HG03520 (cell line): ENCODE measurements at regions not wholly inside any gene's neighbourhood (a gene's known extent, or its start where the extent isn't known, plus 50 kb on each side); places are given as distances from the start of the nearest gene placed in this dataset.
"Not testable (repeated sequence)": the region's sequence is repeated elsewhere in the genome, so short reads cannot be mapped to it uniquely, and the experiment has no call there.

Experiments
- ATAC-seq: cut with Tn5 transposase; IDR thresholded peaks from one replicate; pipeline ENCODE4 v1.9.1; 2021; ENCODE audit warnings: mild to moderate bottlenecking, moderate library complexity; ENCODE audit not compliant: unreplicated experiment

DNA sequence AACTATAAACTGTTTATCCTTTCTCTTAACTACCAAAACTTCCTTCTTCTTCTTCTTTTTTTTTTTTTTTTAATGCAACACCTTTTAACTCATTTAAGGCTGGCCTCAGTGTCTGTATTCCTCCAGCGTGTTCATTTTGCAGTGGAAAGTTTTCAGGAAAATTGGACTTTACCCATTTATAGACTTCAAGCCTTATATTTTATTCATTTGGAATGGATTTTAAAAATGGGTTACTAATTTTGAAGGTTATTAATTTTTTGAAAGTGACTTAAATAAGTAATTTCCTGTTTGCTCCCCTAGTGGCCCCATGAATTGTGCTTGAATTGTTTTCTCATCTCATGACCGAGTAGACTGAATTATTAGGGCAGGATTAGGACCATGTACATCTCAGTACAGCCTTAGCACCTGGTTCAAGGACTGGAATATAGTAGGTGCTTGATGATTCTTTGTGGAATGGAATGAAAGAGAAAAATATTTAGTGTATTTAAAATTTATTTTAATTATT, 282.7 kb downstream of the ANKRD50 start:
- no peak for ATAC-seq

DNA sequence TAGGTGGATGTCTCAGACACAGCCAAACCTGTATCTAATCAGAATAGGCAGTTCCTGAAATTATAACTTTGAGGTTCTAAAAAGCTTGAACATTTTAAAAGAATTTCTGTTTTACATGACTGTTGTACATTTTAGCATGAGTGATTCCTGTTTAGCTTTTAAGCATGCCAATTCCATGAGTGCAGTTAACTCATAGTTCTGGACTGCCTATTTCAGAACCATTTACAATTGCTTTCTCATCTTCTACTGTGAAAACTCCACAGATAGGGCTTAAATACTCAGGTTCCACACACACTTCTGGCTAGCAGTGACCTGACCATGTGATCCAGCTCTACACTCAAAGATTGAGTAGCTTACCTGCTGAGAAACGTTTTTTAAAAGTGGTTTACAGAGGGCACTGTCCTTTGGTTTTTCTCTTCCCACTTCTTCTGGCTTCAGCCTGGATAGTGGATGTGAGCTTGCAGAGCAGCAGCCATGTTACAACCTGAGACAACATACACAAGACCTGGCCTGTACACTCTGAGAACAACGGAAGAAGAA, 280.8 kb downstream of the ANKRD50 start:
- no peak for ATAC-seq

DNA sequence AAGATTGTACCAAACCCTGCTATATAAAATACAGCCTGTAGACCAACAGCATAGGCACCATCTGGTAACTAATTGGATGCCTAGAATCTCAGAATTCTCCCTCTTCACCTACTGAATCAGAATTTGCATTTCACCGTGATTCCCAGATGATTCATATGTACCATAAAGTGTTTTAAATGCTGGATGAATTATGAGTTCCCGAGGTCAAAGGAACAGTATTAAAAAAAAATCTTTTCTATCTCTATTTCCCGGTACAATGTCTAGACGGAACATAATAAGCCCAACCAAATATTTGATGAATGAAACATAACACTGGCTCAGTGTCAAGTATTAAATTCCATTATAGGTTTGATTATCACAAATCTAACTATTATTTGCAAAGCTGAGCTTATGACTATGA, 280.0 kb downstream of the ANKRD50 start:
- no peak for ATAC-seq

DNA sequence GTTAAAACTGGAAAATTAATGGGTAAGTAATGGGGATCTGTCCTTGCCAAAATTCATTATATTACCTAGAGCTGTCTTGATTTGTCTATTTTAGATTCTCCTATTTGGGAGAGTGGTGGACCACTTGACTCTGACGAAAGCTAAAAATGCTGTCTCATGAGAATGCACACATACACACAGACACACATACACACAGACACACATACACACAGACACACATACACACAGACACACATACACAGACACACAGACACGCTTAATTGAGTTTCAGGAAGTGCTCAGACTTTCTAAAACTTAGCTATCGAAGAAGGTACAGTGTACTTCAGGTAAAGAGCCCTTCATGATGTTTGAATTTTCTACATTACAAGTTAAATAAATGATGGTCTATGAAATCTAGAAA, 279.5 kb downstream of the ANKRD50 start:
- ATAC-seq, result no peak

DNA sequence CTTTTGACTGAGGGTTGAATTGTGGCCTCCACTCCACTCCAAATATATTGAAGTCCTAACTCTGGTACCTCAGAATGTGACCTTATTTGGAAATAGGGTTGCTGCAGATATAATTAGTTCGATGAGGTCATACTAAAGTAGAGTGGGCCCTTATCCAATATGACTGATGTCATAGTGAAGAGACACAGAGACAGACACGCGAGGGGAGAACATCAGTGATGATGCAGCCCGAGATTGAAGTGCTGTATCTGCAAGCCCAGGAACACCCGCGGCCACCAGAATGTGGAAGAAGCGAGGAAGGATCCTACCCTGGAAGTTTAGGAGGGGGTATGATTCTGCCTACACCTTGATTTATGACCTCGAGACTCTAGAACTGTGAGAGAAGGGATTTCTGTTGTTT, 279.0 kb downstream of the ANKRD50 start:
- ATAC-seq, result no peak

DNA sequence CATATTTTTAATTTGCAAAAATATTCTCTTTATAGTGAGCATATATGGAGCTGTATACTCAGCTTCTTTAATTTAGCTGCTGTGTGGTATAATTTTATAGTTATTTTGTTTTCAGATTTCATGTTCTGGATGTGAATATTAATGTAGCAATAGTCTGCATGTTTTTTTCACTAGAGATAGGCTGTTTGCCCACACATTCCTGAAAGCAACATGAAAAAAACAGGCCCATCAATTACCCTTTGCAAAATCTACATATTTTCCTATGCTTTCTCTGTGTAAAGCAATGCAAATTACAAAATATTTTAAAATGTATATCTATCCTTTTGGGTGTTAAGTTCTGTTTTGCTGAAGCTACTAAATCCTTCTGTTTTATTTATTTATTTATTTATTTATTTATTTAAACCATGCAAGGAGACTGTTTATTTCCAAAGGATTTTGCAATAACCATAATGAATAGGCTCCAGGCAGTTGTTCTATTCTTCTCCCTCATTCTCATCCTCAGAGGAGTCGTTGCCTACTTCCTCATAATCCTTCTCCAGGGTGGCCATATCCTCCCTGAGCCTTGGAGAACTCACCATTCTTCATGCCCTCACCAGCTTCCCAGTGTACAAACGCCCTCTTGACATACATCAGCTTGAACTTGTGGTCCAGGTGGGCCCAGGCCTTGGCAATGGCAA, 277.1 kb downstream of the ANKRD50 start:
- no peak for ATAC-seq

DNA sequence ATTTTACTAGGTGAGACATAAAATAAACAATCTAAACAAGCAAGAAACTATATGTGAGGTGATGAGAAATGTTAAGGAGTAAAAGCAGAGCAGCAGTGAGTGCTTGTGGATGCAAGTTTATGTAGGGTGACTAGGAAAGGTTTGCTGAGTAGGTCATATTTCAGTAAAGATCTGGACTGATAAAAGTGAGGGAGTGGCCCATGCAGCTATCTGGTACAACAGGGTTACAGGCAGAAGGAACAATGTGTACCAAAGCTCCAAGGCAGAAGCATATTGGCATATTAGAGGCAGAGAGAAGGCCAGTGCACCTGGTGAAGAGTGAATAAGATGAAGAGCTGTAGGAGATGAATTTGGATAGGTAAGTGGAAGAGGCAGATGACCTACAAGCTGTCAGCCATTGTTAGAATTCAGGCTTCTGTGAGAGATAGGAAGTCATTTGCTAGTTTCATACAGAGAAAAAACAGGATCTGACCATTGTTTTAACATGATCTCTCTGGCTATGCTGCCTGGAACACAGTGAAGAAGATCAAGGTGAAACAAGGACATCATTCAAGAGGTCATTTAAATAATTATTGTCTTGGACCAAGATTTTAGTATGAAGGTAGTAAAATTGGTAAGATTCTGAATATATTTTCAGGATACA, 274.6 kb downstream of the ANKRD50 start:
- no peak for ATAC-seq

DNA sequence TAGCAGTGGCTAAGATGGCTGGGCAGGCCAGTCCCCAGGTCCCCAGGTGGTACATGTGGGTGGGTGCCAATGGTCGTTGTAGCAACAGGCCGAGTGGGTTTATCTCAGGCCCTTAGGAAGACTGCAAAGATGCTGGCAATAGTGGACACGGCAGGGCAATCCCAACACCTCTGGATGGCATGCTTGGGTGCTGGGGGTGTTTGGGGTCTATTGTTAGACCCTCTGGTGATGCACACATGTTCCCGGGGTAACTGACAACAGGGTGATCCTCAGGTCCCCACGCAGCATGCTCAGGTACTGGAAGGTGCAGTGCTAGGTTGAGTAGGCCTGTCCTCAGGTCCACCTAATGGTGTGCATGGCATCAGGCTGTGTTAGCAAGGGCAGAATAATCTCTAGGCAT, 267.5 kb downstream of the ANKRD50 start:
- ATAC-seq, result no peak

DNA sequence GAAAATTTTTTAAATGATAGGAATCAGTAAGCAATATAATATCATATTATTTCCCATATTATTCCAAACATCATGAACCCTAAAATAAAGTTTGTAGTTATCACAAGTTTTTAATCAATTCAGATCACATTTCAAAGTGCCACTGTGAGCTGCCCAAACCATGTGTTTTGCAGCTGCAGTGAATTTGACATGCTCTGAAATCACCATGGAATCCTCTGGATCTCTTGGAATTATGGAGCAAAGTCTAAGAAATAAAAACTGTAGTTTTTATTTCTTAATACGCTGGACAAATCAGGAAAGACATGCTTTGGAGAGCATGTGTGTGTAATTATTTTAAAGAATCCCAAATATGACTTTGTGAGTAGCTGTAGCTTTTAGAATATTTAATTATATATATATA, 262.7 kb downstream of the ANKRD50 start:
- no peak for ATAC-seq

DNA sequence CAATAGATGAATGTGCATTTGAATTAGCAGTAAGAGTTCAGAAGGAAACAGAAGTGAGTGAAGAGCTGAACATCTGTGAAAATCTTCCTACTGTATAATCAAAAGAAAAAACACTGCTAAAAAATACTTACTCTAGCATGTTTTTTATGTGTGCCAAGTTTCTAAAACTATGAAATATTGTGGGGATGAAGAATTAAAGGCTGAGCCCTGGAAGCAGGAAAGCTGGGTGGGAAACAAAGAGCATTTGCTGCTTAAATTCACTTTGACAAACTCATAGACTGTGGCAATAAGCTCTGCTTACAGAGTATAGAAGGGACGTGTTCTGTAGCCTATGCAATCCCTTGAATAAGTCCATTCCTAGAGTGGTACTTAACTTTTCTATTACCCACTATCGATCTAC, 261.7 kb downstream of the ANKRD50 start:
- no peak for ATAC-seq

DNA sequence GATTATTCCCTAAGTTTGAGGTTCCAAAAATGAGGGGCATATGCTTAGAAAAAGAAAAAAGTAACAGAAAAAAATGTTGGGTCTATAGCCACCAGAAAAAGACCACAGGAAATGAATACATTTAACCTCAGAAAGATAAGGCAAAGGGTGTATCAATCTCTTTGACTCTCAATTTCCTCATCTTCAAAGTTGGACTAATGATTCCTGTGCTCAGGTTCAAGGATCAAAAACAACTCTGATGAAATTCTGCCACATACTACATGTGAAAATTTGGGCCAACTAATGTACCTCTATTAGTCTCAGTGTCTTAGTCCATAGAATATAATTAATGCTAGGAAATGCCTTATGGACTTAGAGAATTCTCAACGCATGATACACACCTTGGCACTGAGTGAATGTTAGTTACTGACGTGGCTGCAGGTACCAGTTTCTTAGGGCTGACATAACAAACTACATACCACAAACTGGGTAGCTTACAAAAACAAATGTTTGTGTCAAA, 257.7 kb downstream of the ANKRD50 start:
- ATAC-seq, result no peak

DNA sequence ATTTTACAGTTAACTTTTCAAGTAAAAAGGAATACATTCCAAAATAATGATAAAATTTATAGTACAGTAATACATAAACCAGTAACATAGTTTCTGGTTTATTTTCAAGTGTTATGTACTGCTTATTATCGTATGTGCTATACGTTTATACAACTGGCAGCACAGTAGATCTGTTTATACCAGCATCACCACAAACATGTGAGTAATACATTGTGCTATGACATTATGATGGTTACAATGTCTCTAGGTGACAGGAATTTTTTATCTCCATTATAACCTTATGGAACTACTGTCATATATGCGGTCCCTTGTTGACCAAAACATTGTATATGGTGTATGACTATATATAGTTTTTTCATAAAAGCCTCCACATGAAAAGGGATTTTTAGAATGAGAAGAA, 256.9 kb downstream of the ANKRD50 start:
- ATAC-seq, result no peak

DNA sequence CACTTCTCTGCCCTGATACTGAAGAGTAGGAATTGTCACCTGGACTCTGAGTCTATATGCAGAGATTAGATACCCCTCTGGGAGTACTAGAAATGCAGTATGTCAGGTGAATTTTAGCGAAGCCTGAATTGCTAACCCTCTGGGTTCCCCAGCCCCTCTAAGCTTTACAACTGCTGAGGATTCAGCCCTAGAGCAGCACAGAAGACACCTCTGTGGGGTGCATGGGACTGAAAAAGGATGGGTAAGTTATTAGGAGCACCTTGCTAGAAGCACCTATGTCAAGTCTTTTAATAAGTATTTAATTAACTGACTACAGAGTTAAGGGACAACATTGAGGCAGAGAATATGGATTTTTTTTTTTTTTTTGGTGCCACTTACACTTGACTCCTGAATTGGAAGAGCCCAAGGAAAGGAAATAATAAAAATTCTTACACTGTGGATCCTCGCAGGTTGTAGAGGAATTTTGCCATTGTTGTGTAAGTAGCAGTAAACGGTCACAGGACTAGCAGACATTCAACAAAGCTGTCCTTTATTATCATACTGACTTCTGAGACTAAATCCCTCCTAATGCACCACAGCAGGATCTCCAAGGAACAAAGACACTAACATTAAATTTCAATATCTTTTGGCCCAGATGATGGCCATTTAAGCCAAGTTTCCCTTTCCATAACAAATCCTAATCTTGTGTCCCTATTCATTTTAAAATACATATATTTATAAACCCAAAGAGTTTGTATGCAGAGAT, 253.2 kb downstream of the ANKRD50 start:
- no peak for ATAC-seq

DNA sequence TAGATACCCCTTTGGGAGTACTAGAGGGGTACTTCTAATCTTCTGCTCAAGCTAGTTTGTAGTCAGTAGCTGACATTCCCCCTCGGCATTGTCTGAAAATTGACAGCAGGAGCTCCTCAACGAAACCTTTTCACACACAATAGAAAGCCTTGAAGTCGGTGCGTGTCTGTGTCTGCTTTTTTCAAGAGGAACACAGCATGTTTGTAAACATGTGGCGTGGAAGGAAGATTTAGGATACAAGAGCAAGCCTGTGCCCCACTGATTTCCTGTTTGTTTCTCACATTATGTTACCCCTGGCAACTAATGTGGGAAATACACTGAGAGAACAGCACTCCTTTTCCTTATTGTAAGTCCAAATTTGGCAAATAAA, 252.6 kb downstream of the ANKRD50 start:
- ATAC-seq, result no peak

DNA sequence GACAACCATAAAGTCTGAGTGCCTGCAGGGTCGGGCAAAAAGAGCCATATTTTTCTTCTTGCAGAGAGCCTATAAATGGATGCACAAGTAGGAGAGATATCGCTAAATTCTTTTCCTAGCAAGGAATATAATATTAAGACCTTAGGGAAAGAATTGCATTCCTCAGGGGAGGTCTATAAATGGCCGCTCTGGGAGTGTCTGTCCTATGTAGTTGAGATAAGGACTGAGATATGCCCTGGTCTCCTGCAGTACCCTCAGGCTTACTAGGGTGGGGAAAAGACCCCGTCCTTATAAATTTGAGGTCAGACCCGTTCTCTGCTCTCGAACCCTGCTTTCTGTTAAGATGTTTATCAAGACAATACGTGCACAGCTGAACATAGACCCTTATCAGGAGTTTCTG, 250.9 kb downstream of the ANKRD50 start:
- ATAC-seq, result not testable (repeated sequence)

DNA sequence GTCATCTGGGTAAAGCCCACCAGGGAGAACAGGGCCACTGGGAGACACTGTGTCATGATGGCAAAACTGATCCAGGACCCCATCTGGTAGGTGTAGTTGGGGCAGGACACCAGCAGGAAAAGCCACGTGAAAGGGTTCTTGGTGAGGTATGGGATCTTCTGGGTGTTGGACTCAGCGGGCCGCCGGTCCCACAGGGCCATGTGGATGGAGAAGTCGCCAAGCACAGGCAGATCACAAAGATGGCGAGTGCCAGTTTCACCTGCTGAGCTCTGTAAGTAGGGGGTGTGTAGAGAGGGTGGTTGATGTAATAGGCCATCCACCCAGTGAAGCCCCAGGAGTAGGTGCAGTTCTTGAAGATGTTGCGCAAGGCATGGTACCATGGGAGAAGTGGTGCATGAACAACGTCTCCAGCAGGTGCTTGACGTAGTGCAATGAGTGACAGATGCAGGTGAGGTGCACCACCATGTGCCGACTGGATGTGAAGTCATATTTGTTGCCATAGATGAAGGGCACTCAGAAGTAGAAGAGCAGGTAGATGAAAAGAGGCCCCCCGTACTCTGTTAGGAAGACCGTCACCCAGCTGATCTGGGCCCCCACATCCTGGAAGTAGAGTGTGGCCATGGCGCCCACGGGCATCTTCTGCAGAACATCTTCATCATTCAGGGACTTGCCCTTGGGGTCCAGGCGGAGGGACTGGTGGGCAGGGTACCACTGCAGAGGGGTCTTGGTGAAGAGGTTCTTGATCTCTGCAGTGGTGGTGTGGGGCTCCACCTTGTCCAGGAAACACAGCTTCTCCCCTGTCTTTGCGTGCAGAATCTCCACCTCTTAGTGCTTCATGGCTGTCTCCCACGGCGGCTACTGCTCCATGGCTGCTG, 249.3 kb downstream of the ANKRD50 start:
- no peak for ATAC-seq

DNA sequence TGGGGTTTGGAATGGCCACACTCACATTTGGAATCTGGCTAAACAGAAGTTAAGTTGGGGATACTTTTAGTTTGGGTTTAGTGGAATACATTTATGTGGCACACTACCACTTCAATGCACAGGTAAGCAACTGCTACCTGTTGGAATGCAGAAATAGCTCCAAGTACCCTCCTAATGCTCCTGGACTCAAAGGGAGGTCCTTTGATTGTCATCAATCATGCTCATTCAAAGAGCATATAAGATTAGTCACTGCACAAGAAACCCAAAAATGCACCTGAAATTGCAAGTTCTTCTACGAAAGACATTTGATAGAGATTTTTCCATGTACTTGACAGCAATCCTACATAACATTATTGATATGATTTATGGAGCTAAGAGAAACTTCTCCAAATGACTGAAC, 247.7 kb downstream of the ANKRD50 start:
- no peak for ATAC-seq

DNA sequence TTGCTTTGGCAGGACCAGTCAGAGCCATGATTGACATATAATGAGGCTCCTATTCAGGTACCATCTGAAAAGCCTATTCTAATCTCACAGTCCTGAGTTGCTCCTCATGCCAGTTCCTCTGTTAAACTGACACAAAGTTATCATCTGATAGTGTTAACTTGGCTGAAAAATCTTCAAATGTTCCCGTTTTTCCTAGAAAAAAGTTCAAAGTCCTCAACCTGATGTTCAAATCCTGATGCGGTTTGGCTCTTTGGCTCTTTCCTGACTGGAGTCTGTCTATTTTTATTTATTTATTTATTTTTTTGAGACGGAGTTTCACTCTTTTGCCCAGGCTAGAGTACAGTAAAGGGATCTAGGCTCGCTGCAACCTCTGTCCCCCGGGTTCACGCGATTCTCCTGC, 244.2 kb downstream of the ANKRD50 start:
- ATAC-seq, result no peak

DNA sequence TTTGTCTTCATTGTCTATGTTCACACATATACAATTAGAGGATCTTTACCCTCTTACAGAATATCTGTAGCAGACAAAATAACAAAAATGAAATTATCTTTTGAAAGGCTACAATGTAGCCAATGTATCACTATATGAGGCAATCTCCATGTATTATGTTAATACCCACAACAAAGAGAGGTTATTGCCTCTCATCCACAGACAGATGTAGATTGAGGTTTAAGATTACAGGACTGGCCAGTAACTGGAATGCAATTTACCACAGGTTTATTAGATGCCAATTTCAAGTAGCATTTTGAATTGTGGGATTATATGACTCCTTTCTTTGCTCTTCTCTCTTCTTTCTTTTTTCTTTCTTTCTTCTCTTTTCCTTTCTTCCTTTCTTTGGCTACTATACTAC, 242.6 kb downstream of the ANKRD50 start:
- ATAC-seq, result no peak

DNA sequence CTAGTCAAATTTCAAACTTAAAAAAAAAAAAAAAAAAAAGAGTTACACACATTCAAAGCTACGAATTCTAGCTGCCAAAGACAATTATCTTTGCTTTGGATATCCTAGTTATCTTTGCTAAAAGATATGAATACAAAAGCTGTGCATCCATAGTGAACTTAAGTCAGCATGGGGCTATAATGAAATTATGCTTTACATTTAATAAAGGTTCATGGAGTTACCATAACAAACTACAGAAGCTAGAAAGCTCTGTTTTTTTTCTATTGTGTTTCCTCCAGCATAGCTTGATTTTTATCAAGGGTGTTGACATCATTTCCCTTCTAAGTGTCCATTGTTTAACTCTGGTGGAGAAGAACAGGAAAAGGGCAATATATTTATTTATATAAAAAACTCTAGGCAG, 234.1 kb downstream of the ANKRD50 start:
- no peak for ATAC-seq

DNA sequence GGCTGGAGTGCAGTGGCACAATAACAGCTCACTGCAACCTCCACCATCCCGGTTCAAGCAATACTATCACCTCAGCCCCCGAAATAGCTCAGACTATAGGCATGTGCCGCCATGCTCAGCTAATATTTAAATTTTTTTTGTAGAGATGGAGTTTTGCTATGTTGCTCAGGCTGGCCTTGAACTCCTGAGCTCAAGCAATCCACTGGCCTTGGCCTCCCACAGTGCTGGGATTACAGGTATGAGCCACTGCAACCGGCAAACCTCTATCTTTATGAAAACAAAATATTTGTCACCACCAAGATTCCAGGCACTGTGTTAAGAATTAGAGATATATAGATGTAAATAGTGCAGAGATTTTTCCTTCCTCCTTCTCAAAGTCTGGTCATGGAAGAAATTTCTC, 232.5 kb downstream of the ANKRD50 start:
- no peak for ATAC-seq
